A673 (cell line): ENCODE measurements at regions not wholly inside any gene's neighbourhood (a gene's known extent, or its start where the extent isn't known, plus 50 kb on each side); places are given as distances from the start of the nearest gene placed in this dataset.

ENCODE experiments used
- CTCF ChIP-seq: fragments of 300-800, 200-600 bp; sonication (generic); conservative IDR thresholded peaks from 2 replicates; pipeline ENCODE4 v1.5.1; 2017; ENCODE audit warnings: low read depth, mild to moderate bottlenecking, antibody characterized with exemption, low read length, moderate library complexity, mixed read lengths
- EZH2 ChIP-seq: fragments of 200-600 bp; sonication (generic); IDR thresholded peaks from 2 replicates; pipeline ENCODE4 v1.6.1; 2017; ENCODE audit warnings: borderline replicate concordance, low read depth, mild to moderate bottlenecking, mixed read lengths, antibody characterized with exemption, low read length; ENCODE audit not compliant: poor library complexity, severe bottlenecking

DNA sequence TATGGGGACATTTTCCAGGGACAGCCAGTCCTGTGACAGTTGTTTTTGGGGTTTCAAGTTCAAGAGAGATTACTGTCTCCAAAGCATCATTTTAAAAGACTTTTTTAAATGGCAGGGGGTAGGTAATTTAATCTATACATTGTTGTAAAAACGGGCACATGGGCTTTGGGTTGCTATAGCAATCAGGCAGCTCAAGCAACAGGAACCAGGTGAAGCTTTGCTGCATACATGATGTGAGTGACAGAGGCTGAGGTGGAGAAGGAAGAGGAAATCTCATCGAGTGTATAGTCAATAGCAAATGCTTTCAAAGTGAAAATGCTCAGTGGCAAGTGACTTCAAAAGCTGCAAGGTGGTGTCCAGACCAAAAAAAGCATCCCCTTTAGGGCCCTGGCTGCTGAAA lies 277.4 kb upstream of the JAG1 start:
- no peak for TF ChIP-seq CTCF
- TF ChIP-seq EZH2, result no peak
